ENCODE measurements at regions not wholly inside any gene's neighbourhood (a gene's known extent, or its start where the extent isn't known, plus 50 kb on each side); places are given as distances from the start of the nearest gene placed in this dataset.

GRCh38 chr1:229087906-229088305 is 183.0 kb upstream of the RAB4A start:
- Histone ChIP-seq H3K9me3 (ENCODE audit: control insufficient read depth, insufficient read depth, low read depth, low read length) (peaks cover 10% of the 10 kb centered on the region), H3K4me3 (ENCODE audit: low read depth, low read length) (no peak overlapping the region), H3K4me1 (ENCODE audit: control insufficient read depth, insufficient read depth, low read length) (peaks cover 34% of the 10 kb centered on the region), H3K27me3 (ENCODE audit: control insufficient read depth, insufficient read depth, low read length) (no peaks in the 10 kb centered on the region), H3K36me3 (ENCODE audit: control insufficient read depth, insufficient read depth, low read length) (no peaks in the 10 kb centered on the region), H3K27ac (ENCODE audit: low read depth, low read length) (no peak overlapping the region), H3K9ac (ENCODE audit: low read length) (no peak overlapping the region)

- no peaks in the 10 kb centered on the region for H3K27me3 ChIP-seq (ENCODE audit: control insufficient read depth, insufficient read depth, low read length)
- H3K4me3 ChIP-seq (ENCODE audit: low read depth, low read length), result no peak overlapping the region
- peaks cover 43% of the 10 kb centered on the region for H3K4me1 ChIP-seq (ENCODE audit: control insufficient read depth, insufficient read depth, low read length)
- peaks cover 2% of the 10 kb centered on the region for H3K9me3 ChIP-seq (ENCODE audit: control insufficient read depth, insufficient read depth, low read depth, low read length)
- H3K36me3 ChIP-seq (ENCODE audit: control insufficient read depth, insufficient read depth, low read length), result no peaks in the 10 kb centered on the region
- H3K27ac ChIP-seq (ENCODE audit: low read depth, low read length), result no peak overlapping the region
- no peak overlapping the region for H3K9ac ChIP-seq (ENCODE audit: low read length)
Measured at GRCh38 chr1:229088711-229089110, 182.2 kb upstream of the RAB4A start.

DNA sequence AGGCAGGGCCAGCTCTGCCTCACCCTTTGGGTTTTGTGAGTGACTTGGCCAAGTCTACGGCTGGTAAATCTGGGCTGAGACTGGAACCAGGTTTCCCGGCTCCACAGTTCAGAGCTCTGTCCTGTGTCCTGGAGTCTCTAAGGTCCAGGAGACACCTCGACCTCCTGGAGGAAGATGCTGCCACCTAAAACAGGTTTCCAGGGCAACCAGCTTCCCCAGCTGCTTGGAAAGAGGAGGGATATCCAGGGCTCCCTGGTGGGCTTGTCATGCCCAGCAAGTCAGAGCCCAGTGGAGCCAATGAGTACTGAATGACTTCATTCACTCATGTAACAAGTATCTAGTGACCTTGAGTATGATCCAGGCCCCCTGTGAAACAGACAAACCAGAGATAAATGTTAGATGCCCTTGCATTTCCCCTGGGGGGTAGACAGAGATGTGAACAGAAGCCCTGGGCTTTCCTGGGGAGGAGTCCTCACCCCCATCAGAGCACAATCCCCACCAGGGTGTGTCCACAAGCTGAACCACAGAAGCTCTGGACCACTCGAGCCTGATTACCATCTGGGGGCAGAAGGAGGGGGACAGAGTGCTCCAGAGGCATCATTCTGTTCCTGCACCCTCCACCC is 181.2 kb upstream of the RAB4A start:
- Histone ChIP-seq H3K36me3 (ENCODE audit: control insufficient read depth, insufficient read depth, low read length) (no peaks in the 10 kb centered on the region), H3K9me3 (ENCODE audit: control insufficient read depth, insufficient read depth, low read depth, low read length) (no peaks in the 10 kb centered on the region), H3K9ac (ENCODE audit: low read length) (no peak overlapping the region), H3K4me1 (ENCODE audit: control insufficient read depth, insufficient read depth, low read length) (peaks cover 52% of the 10 kb centered on the region), H3K4me3 (ENCODE audit: low read depth, low read length) (no peak overlapping the region), H3K27me3 (ENCODE audit: control insufficient read depth, insufficient read depth, low read length) (no peaks in the 10 kb centered on the region), H3K27ac (ENCODE audit: low read depth, low read length) (no peak overlapping the region)

GRCh38 chr1:229091721-229092136 is 179.2 kb upstream of the RAB4A start:
- no peaks in the 10 kb centered on the region for H3K27me3 ChIP-seq (ENCODE audit: control insufficient read depth, insufficient read depth, low read length)
- peaks cover 58% of the 10 kb centered on the region for H3K4me1 ChIP-seq (ENCODE audit: control insufficient read depth, insufficient read depth, low read length)
- no peak overlapping the region for H3K4me3 ChIP-seq (ENCODE audit: low read depth, low read length)
- H3K27ac ChIP-seq (ENCODE audit: low read depth, low read length), result peak overlapping the region; percentile 74
- peaks cover 9% of the 10 kb centered on the region; the same call in 1 of the 2 replicates for H3K9me3 ChIP-seq (ENCODE audit: control insufficient read depth, insufficient read depth, low read depth, low read length)
- no peaks in the 10 kb centered on the region for H3K36me3 ChIP-seq (ENCODE audit: control insufficient read depth, insufficient read depth, low read length)
- no peak overlapping the region for H3K9ac ChIP-seq (ENCODE audit: low read length)

- Histone ChIP-seq H3K4me3 (ENCODE audit: low read depth, low read length) (peak overlapping the region; percentile 22; the same call in 1 of the 2 replicates), H3K27me3 (ENCODE audit: control insufficient read depth, insufficient read depth, low read length) (no peaks in the 10 kb centered on the region), H3K27ac (ENCODE audit: low read depth, low read length) (peak overlapping the region; percentile 74), H3K4me1 (ENCODE audit: control insufficient read depth, insufficient read depth, low read length) (peaks cover 63% of the 10 kb centered on the region), H3K9me3 (ENCODE audit: control insufficient read depth, insufficient read depth, low read depth, low read length) (peaks cover 9% of the 10 kb centered on the region; the same call in 1 of the 2 replicates), H3K36me3 (ENCODE audit: control insufficient read depth, insufficient read depth, low read length) (no peaks in the 10 kb centered on the region), H3K9ac (ENCODE audit: low read length) (peak overlapping the region; percentile 43)
Measured at GRCh38 chr1:229092377-229093237, 178.3 kb upstream of the RAB4A start.

- Histone ChIP-seq H3K9me3 (ENCODE audit: control insufficient read depth, insufficient read depth, low read depth, low read length) (peaks cover 9% of the 10 kb centered on the region; the same call in 1 of the 2 replicates), H3K36me3 (ENCODE audit: control insufficient read depth, insufficient read depth, low read length) (no peaks in the 10 kb centered on the region), H3K27ac (ENCODE audit: low read depth, low read length) (peak overlapping the region; percentile 74), H3K27me3 (ENCODE audit: control insufficient read depth, insufficient read depth, low read length) (no peaks in the 10 kb centered on the region), H3K4me3 (ENCODE audit: low read depth, low read length) (peak overlapping the region; percentile 22; the same call in 1 of the 2 replicates), H3K4me1 (ENCODE audit: control insufficient read depth, insufficient read depth, low read length) (peaks cover 60% of the 10 kb centered on the region), H3K9ac (ENCODE audit: low read length) (peak overlapping the region; percentile 43)
Measured at GRCh38 chr1:229093238-229093540, 177.7 kb upstream of the RAB4A start.

DNA sequence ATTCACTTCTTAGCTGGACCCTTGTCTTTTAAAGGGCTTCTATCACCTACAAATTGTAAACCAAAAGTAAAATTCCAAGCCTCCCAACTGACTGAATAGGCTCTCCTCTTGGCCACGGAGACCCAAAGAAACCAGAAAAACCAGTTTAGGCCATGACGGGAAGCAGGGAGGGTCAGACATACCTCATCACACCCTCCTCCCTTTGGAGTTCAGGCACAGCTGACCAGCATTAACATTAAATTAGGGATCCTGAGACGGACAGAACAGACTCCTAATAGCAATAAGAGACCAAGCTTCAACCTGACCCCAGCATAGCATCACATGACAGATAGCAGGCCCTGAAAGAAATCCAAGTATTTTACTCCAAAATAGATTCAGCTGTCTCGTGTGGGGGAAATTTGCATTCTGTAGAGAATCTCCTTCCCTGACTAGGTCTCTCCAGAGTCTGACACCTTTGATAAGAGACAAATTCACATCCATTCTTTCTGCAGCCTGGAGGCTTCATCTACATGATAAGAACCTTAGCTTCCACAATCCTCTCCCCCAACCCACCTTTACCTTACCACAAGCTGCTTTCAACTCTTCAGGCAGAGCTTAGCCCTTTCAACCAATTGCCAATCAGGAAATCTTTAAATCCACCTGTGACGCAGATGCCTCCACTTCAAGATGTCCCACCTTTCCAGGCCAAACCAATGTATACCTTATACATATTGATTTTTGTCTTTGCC is 177.1 kb upstream of the RAB4A start:
- peak overlapping the region; percentile 43 for H3K9ac ChIP-seq (ENCODE audit: low read length)
- peaks cover 9% of the 10 kb centered on the region; the same call in 1 of the 2 replicates for H3K9me3 ChIP-seq (ENCODE audit: control insufficient read depth, insufficient read depth, low read depth, low read length)
- H3K4me1 ChIP-seq (ENCODE audit: control insufficient read depth, insufficient read depth, low read length), result peaks cover 61% of the 10 kb centered on the region
- no peaks in the 10 kb centered on the region for H3K36me3 ChIP-seq (ENCODE audit: control insufficient read depth, insufficient read depth, low read length)
- peak overlapping the region; percentile 26; the same call in 1 of the 2 replicates for H3K4me3 ChIP-seq (ENCODE audit: low read depth, low read length)
- H3K27ac ChIP-seq (ENCODE audit: low read depth, low read length), result peak overlapping the region; percentile 74
- no peaks in the 10 kb centered on the region for H3K27me3 ChIP-seq (ENCODE audit: control insufficient read depth, insufficient read depth, low read length)

- peaks cover 9% of the 10 kb centered on the region; the same call in 1 of the 2 replicates for H3K9me3 ChIP-seq (ENCODE audit: control insufficient read depth, insufficient read depth, low read depth, low read length)
- H3K4me3 ChIP-seq (ENCODE audit: low read depth, low read length), result no peak overlapping the region
- no peaks in the 10 kb centered on the region for H3K36me3 ChIP-seq (ENCODE audit: control insufficient read depth, insufficient read depth, low read length)
- peak overlapping the region; percentile 66; the same call in 1 of the 2 replicates for H3K27ac ChIP-seq (ENCODE audit: low read depth, low read length)
- H3K27me3 ChIP-seq (ENCODE audit: control insufficient read depth, insufficient read depth, low read length), result no peaks in the 10 kb centered on the region
- peaks cover 60% of the 10 kb centered on the region for H3K4me1 ChIP-seq (ENCODE audit: control insufficient read depth, insufficient read depth, low read length)
- peak overlapping the region; percentile 41 for H3K9ac ChIP-seq (ENCODE audit: low read length)
Measured at GRCh38 chr1:229094476-229095311, 176.2 kb upstream of the RAB4A start.

DNA sequence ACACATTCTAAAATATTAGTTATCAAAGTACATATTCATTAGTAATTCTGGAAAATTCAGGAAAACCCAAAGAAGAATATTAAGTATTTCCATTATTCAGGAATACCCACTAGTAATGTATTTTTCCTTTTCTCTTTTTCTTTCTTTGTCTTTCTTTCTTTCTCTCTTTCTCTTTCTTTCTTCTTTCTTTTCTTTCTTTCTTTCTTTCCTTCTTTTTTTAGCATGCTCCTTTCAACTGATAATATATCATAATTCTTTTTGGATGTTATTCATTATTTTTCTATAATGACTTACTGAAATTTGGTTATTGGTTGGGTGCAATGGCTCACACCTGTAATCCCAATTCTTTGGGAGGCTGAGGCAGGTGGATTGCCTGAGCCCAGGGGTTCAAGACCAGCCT is 175.6 kb upstream of the RAB4A start:
- H3K36me3 ChIP-seq (ENCODE audit: control insufficient read depth, insufficient read depth, low read length), result no peaks in the 10 kb centered on the region

GRCh38 chr1:229097356-229097755 is 173.6 kb upstream of the RAB4A start:
- peaks cover 41% of the 10 kb centered on the region for H3K4me1 ChIP-seq (ENCODE audit: control insufficient read depth, insufficient read depth, low read length)
- no peak overlapping the region for H3K4me3 ChIP-seq (ENCODE audit: low read depth, low read length)
- H3K27ac ChIP-seq (ENCODE audit: low read depth, low read length), result no peak overlapping the region
- no peaks in the 10 kb centered on the region for H3K27me3 ChIP-seq (ENCODE audit: control insufficient read depth, insufficient read depth, low read length)
- peaks cover 9% of the 10 kb centered on the region; the same call in 1 of the 2 replicates for H3K9me3 ChIP-seq (ENCODE audit: control insufficient read depth, insufficient read depth, low read depth, low read length)
- no peaks in the 10 kb centered on the region for H3K36me3 ChIP-seq (ENCODE audit: control insufficient read depth, insufficient read depth, low read length)
- no peak overlapping the region for H3K9ac ChIP-seq (ENCODE audit: low read length)

More for the DNA sequence above, 175.6 kb upstream of the RAB4A start:
- Histone ChIP-seq H3K9me3 (ENCODE audit: control insufficient read depth, insufficient read depth, low read depth, low read length) (peaks cover 9% of the 10 kb centered on the region; the same call in 1 of the 2 replicates), H3K27me3 (ENCODE audit: control insufficient read depth, insufficient read depth, low read length) (no peaks in the 10 kb centered on the region), H3K9ac (ENCODE audit: low read length) (no peak overlapping the region), H3K27ac (ENCODE audit: low read depth, low read length) (peak overlapping the region; percentile 66; the same call in 1 of the 2 replicates), H3K4me1 (ENCODE audit: control insufficient read depth, insufficient read depth, low read length) (peaks cover 59% of the 10 kb centered on the region), H3K4me3 (ENCODE audit: low read depth, low read length) (no peak overlapping the region)

Data from HUES6 (cell line).